CD4-positive, alpha-beta memory T cell (primary cell): ENCODE measurements at regions not wholly inside any gene's neighbourhood (a gene's known extent, or its start where the extent isn't known, plus 50 kb on each side); places are given as distances from the start of the nearest gene placed in this dataset.
A peak's percentile ranks its signal among the peaks of the same experiment; 100 is the strongest.

ENCODE experiments used
- CTCF ChIA-PET: fragments of 350-600 bp; sonication (Branson Sonifier 250); formaldehyde crosslinking; loops from one replicate; lab custom pipeline; 2021; ENCODE audit warnings: inconsistent platforms; ENCODE audit not compliant: partially characterized antibody; lab: Charles Lee
- POLR2A ChIA-PET: fragments of 350-600 bp; sonication (Branson Sonifier 250); formaldehyde crosslinking; loops from one replicate; lab custom pipeline; 2021; ENCODE audit not compliant: partially characterized antibody; lab: Charles Lee
- DNase-seq, 5 donors: peaks; one replicate each; pipeline versions ENCODE4 v3.0.0 to v3.0.0-alpha.2; 2020 to 2022; ENCODE audit warnings: mixed read lengths in 1 of 5
- H3K27ac ChIP-seq: one replicate; pipeline ENCODE4 v1.7.0; 2013; ENCODE audit warnings: low read depth, low read length
- H3K27me3 ChIP-seq: 2 replicates; pipeline ENCODE4 v1.7.0; 2013; ENCODE audit warnings: mild to moderate bottlenecking, low read length, moderate library complexity; ENCODE audit not compliant: insufficient read depth
- H3K36me3 ChIP-seq: 2 replicates; pipeline ENCODE4 v1.7.0; 2013; ENCODE audit warnings: mild to moderate bottlenecking, low read length, moderate library complexity; ENCODE audit not compliant: insufficient read depth
- H3K4me1 ChIP-seq: 2 replicates; pipeline ENCODE4 v1.7.0; 2013; ENCODE audit warnings: mild to moderate bottlenecking, low read length, moderate library complexity; ENCODE audit not compliant: insufficient read depth
- H3K4me3 ChIP-seq, 2 donors: one replicate each; pipeline ENCODE4 v1.7.0; 2013; ENCODE audit warnings: low read length in 2 of 2, mild to moderate bottlenecking in 1 of 2
- H3K9me3 ChIP-seq, 2 donors: one replicate each; pipeline ENCODE4 v1.7.0; 2013; ENCODE audit warnings: low read length in 2 of 2, control low read depth in 1 of 2; ENCODE audit not compliant: control insufficient read depth in 1 of 2
- H3K27ac Mint-ChIP-seq, 7 donors: one replicate each; pipeline ENCODE4 v1.8.0; 2020 to 2021; ENCODE audit warnings: mixed read lengths in 7 of 7, mild to moderate bottlenecking in 6 of 7, inconsistent platforms in 3 of 7, moderate library complexity in 3 of 7
- H3K27me3 Mint-ChIP-seq, 2 donors: one replicate each; pipeline ENCODE4 v1.8.0; 2020 to 2021; ENCODE audit warnings: mixed read lengths in 2 of 2
- H3K36me3 Mint-ChIP-seq, 2 donors: one replicate each; pipeline ENCODE4 v1.8.0; 2020 to 2021; ENCODE audit warnings: mixed read lengths in 2 of 2, inconsistent platforms in 1 of 2, mild to moderate bottlenecking in 1 of 2
- H3K4me1 Mint-ChIP-seq, 4 donors: one replicate each; pipeline ENCODE4 v1.8.0; 2020 to 2021; ENCODE audit warnings: mixed read lengths in 4 of 4, mild to moderate bottlenecking in 1 of 4
- H3K4me3 Mint-ChIP-seq, 8 donors: one replicate each; pipeline ENCODE4 v1.8.0; 2020 to 2021; ENCODE audit warnings: mixed read lengths in 8 of 8, mild to moderate bottlenecking in 7 of 8, moderate library complexity in 6 of 8, inconsistent platforms in 3 of 8
- H3K9me3 Mint-ChIP-seq, 8 donors: one replicate each; pipeline ENCODE4 v1.8.0; 2020 to 2021; ENCODE audit warnings: mixed read lengths in 8 of 8, mild to moderate bottlenecking in 5 of 8, inconsistent platforms in 3 of 8, moderate library complexity in 1 of 8
- intact Hi-C: fragments of 100-400 bp; cut with micrococcal nuclease; formaldehyde crosslinking; loops from one replicate; pipeline ENCODE4 v1.15.1; 2023

DNA sequence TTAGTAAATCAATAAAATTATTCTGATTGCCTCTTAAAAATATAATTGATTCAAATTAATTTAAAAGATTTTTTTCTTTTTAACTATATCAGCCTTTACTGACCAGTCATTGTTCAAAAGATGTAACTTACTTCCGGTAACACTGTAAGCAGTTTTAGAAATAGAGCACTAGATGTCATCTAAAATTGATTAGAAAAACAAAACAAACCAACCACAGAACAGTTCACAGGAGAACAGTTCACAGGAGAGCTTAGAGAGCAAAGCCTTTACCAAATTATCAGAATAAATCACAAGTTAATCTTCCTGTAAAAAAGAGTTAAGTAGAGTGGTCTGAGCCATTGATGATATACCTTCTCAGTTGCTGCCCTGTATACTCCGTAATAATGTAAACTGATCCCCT, 133.3 kb upstream of the DGKB start:
- Mint-ChIP-seq H3K4me1 (no peaks in the 10 kb centered on the region), H3K4me3 (no peak overlapping the region), H3K27me3 (no peaks in the 10 kb centered on the region), H3K9me3 (no peaks in the 10 kb centered on the region), H3K36me3 (no peaks in the 10 kb centered on the region), H3K27ac (no peak overlapping the region)
- no peaks in the 10 kb centered on the region for H3K4me1 ChIP-seq
- no peak for DNase-seq
- no peak overlapping the region for H3K4me3 ChIP-seq
- no peak overlapping the region for H3K27ac ChIP-seq
- intact Hi-C loops: no loop called here
- POLR2A ChIA-PET: no interaction called here
- CTCF ChIA-PET: no interaction called here
- no peaks in the 10 kb centered on the region for H3K36me3 ChIP-seq
- no peaks in the 10 kb centered on the region for H3K9me3 ChIP-seq
- no peaks in the 10 kb centered on the region for H3K27me3 ChIP-seq

DNA sequence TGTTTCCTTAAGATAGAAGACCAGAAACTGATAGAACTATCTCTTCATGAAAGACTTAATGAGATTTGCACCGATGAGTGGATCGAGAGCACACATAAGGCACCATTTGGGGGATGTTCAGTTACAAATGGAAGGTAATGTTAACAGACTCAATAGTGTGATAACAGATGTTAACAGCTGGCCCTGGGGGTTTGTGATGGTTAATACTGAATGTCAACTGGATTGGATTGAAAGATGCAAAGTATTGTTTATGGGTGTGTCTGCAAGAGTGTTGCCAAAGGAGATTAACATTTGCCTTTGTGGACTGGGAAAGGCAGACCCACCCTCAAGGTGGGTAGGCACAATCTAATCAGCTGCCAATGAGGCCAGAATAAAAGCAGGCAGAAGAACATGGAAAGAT, 130.5 kb upstream of the DGKB start:
- H3K4me1 Mint-ChIP-seq: no peaks in the 10 kb centered on the region
- H3K27me3 Mint-ChIP-seq: no peaks in the 10 kb centered on the region
- Histone ChIP-seq H3K4me1 (no peaks in the 10 kb centered on the region), H3K4me3 (no peak overlapping the region), H3K27ac (no peak overlapping the region), H3K36me3 (no peaks in the 10 kb centered on the region), H3K27me3 (no peaks in the 10 kb centered on the region), H3K9me3 (no peaks in the 10 kb centered on the region)
- intact Hi-C loops: no loop called here
- no peaks in the 10 kb centered on the region for H3K9me3 Mint-ChIP-seq
- no peak for DNase-seq
- ChIA-PET POLR2A (no interaction called here), CTCF (no interaction called here)
- no peak overlapping the region for H3K27ac Mint-ChIP-seq
- H3K36me3 Mint-ChIP-seq: no peaks in the 10 kb centered on the region
- H3K4me3 Mint-ChIP-seq: no peak overlapping the region

DNA sequence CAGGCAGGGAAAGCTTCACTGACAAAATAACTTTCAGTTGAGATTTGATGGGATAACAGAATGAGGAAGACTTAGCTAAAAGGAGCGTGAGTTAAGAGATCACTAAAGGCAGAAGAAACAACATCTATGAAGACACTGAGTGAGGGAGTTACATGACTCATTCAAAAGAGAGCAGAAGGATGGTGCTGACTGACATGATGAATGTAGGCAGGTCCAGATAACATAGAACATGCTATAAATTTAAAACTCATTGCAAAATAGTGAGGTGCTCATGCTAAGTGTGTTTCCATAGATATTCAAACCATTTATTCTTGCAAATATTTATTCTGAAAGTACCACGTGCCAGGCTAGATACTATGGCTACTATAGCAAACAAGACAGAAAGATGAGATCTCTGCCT, 116.4 kb upstream of the DGKB start:
- ChIA-PET CTCF (interaction anchor here (1.3 kb wide), 1 partner anchor 14 kb away, joined by 4 read pairs; no protein-coding TSS in a partner anchor), POLR2A (no interaction called here)
- no peaks in the 10 kb centered on the region for H3K27me3 ChIP-seq
- no peaks in the 10 kb centered on the region for H3K9me3 ChIP-seq
- H3K4me3 Mint-ChIP-seq: no peak overlapping the region
- H3K4me1 ChIP-seq: no peaks in the 10 kb centered on the region
- H3K36me3 ChIP-seq: no peaks in the 10 kb centered on the region
- H3K27ac Mint-ChIP-seq: no peak overlapping the region
- no peak overlapping the region for H3K4me3 ChIP-seq
- no peaks in the 10 kb centered on the region for H3K27me3 Mint-ChIP-seq
- intact Hi-C loops: no loop called here
- no peaks in the 10 kb centered on the region for H3K9me3 Mint-ChIP-seq
- no peak for DNase-seq
- H3K4me1 Mint-ChIP-seq: no peaks in the 10 kb centered on the region
- H3K27ac ChIP-seq: no peak overlapping the region
- no peaks in the 10 kb centered on the region for H3K36me3 Mint-ChIP-seq

DNA sequence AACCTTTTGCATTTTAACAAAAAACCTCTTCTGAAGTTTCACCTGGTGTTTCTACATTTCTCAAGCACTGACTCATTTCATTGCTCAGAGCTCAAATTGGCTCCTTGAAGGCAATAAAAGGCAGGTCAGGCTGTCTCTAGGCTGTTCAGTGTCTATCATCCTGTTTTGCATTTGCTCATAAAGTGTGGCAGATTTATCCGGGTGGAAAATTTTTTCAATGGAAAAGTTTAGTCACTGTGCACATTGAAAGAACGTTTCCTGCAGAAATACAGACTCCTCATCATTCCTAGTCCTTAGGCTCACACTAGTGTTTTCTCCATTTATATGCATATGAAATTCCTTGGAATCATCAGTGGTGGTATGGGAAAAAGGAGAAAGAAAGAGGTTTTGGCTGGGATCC, 114.2 kb upstream of the DGKB start:
- Mint-ChIP-seq H3K36me3 (no peaks in the 10 kb centered on the region), H3K27me3 (no peaks in the 10 kb centered on the region), H3K4me1 (no peaks in the 10 kb centered on the region), H3K27ac (no peak overlapping the region), H3K9me3 (no peaks in the 10 kb centered on the region), H3K4me3 (no peak overlapping the region)
- POLR2A ChIA-PET: no interaction called here
- no peaks in the 10 kb centered on the region for H3K27me3 ChIP-seq
- H3K4me1 ChIP-seq: no peaks in the 10 kb centered on the region
- DNase-seq: no peak
- no peaks in the 10 kb centered on the region for H3K36me3 ChIP-seq
- CTCF ChIA-PET: interaction anchor here (0.8 to 1.5 kb wide), 4 partner anchors 8 to 23 kb away, joined by 3 to 6 read pairs (median 4); no protein-coding TSS in a partner anchor
- H3K27ac ChIP-seq: no peak overlapping the region
- intact Hi-C loops: no loop called here
- H3K9me3 ChIP-seq: no peaks in the 10 kb centered on the region
- no peak overlapping the region for H3K4me3 ChIP-seq

DNA sequence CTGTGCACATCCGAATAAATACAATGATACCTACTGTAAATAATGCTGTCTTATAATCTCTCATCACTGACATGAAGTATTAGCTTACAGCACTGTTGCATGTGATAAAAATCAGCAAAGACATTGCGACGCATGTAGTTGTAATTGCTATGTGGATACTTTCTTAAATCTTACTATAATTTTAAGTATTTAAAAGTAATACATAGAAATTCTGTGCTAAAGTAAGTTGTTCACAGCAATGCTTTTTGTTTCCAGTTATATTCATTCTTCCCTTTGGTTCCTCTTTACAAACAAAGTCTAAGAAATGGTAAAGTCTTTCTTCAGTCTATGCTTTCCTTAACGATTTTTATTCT, 113.7 kb upstream of the DGKB start:
- H3K27ac ChIP-seq: no peak overlapping the region
- Mint-ChIP-seq H3K4me3 (no peak overlapping the region), H3K36me3 (no peaks in the 10 kb centered on the region), H3K9me3 (no peaks in the 10 kb centered on the region), H3K27me3 (no peaks in the 10 kb centered on the region), H3K27ac (no peak overlapping the region), H3K4me1 (no peaks in the 10 kb centered on the region)
- DNase-seq: no peak
- no peaks in the 10 kb centered on the region for H3K27me3 ChIP-seq
- ChIA-PET POLR2A (no interaction called here), CTCF (interaction anchor here (0.8 to 1.5 kb wide), 7 partner anchors 9 to 1738 kb away, joined by 3 to 6 read pairs (median 3); no protein-coding TSS in a partner anchor)
- intact Hi-C loops: no loop called here
- no peak overlapping the region for H3K4me3 ChIP-seq
- H3K9me3 ChIP-seq: no peaks in the 10 kb centered on the region
- no peaks in the 10 kb centered on the region for H3K36me3 ChIP-seq
- H3K4me1 ChIP-seq: no peaks in the 10 kb centered on the region

DNA sequence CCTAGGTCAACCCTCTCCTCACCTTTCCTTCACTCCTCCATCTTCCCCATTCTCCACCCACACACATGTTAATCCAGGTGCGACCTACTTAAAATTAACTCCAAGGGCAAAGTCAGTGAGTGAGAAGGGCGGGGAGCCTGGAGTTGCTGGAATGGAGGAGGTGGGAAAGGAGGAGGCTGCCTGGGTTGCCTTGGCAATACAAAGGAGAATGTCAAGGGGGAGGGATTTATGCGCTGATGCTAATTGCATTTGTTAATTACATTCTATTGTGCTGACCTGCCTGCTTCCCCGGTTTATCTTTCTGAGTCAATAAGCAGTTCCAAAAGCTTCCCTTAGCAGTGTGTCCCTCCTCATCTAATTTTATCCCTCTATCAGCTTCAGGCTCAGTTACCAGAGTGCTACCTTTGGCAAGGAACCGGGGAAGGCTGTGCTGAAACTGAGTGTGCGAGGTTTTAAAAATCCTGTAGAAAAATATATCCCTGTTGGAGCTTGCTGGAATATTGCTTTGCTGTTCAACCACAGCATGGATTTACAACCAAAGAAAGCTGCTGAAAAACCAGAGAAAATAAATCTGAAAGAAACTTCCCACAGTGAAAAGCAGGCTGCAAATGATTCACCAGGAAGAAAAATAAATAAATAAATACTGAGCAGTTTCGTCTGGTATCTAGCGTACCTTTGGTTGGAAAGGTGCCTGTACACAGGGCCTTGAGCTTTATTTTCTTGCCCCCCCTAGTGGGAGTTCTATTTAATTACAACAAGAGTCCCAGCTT, 113.2 kb upstream of the DGKB start:
- no peak overlapping the region for H3K4me3 ChIP-seq
- H3K4me1 ChIP-seq: no peaks in the 10 kb centered on the region
- Mint-ChIP-seq H3K27ac (no peak overlapping the region), H3K27me3 (no peaks in the 10 kb centered on the region), H3K4me3 (no peak overlapping the region), H3K9me3 (no peaks in the 10 kb centered on the region), H3K36me3 (no peaks in the 10 kb centered on the region), H3K4me1 (no peaks in the 10 kb centered on the region)
- no peaks in the 10 kb centered on the region for H3K27me3 ChIP-seq
- intact Hi-C loops: no loop called here
- ChIA-PET POLR2A (no interaction called here), CTCF (interaction anchor here (0.8 to 1.5 kb wide), 7 partner anchors 9 to 1738 kb away, joined by 3 to 6 read pairs (median 3); no protein-coding TSS in a partner anchor)
- DNase-seq: peak in 4 of 5 donors; percentile 6 to 23 (median 10)
- H3K27ac ChIP-seq: no peak overlapping the region
- H3K9me3 ChIP-seq: no peaks in the 10 kb centered on the region
- no peaks in the 10 kb centered on the region for H3K36me3 ChIP-seq

DNA sequence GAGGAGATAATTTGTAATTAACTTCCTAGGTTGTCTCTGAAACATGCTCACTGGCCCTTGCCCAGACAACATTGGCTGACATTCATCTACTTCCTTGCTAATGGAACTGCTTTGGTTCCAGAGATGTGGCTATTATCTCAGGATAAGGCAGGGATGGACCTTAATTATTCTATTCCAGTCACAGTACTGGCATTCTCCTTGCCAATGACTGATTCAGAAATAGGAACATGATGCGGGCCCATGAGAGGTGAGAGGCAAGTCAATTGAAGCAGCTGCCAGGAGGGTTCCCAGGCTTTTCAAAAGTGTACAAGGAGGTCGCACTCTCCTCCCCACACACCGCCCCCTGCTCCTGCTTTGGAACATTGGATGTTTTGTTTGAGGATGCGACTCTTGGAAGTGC, 109.6 kb upstream of the DGKB start:
- H3K27ac Mint-ChIP-seq: no peak overlapping the region
- H3K4me3 ChIP-seq: no peak overlapping the region
- DNase-seq: no peak
- no peak overlapping the region for H3K27ac ChIP-seq
- POLR2A ChIA-PET: no interaction called here
- no peaks in the 10 kb centered on the region for H3K36me3 Mint-ChIP-seq
- no peaks in the 10 kb centered on the region for H3K27me3 ChIP-seq
- no peaks in the 10 kb centered on the region for H3K27me3 Mint-ChIP-seq
- no peaks in the 10 kb centered on the region for H3K4me1 Mint-ChIP-seq
- intact Hi-C loops: no loop called here
- H3K9me3 ChIP-seq: no peaks in the 10 kb centered on the region
- H3K4me1 ChIP-seq: no peaks in the 10 kb centered on the region
- no peak overlapping the region for H3K4me3 Mint-ChIP-seq
- CTCF ChIA-PET: interaction anchor here (1.4 kb wide), 2 partner anchors 11 to 13 kb away, joined by 3 to 4 read pairs; no protein-coding TSS in a partner anchor
- H3K9me3 Mint-ChIP-seq: peaks cover 0 to 2% (median 0%) of the 10 kb centered on the region in 8 donors
- H3K36me3 ChIP-seq: no peaks in the 10 kb centered on the region
